Heart left ventricle (tissue), 13 donors: ENCODE measurements at regions not wholly inside any gene's neighbourhood (a gene's known extent, or its start where the extent isn't known, plus 50 kb on each side); places are given as distances from the start of the nearest gene placed in this dataset.

ENCODE experiments used
- POLR2A ChIP-seq, 2 donors: fragments of 450-650 bp; IDR thresholded peaks; one replicate each; pipeline ENCODE4 v1.6.1; 2017; ENCODE audit warnings: antibody characterized with exemption in 2 of 2, mild to moderate bottlenecking in 2 of 2, moderate library complexity in 2 of 2
- TF ChIP-seq, protein P1 (sequence below), 12 donors: fragments of 200-600 bp; sonication (generic) in 4 of 12; IDR thresholded peaks; one replicate each; pipeline versions ENCODE4 v1.5.0 to v1.8.0; 2018 to 2022; ENCODE audit warnings: antibody characterized with exemption in 12 of 12, mild to moderate bottlenecking in 5 of 12
- donor health status: ischemic (EF 13 %, LVEDD 7.1; RV severe dilation, severe dysfunction).
- donor health status: DM: no; HTN: yes; CAD: no.
- donor health status: DM: no; HTN: no; CAD: no.
- donor health status: ischemic (EF 25% LVEDD 6.9; RV normal size, moderate dysfunction).
- donor health status: ischemic (EF 25% LVEDD 5.7; RV mildly dilated, moderate dysfunction).
- donor health status: ischemic (EF 35%, LVEDD 5.7; RV mildly dilated, moderate dysfunction).
- donor health status: nonischemic (EF 11% LVEDD 7.7; RV severe dilation, severe dysfunction).
- donor health status: DM: yes; HTN: yes; CAD: no.
- donor health status: PGD.
- donor health status: ischemic (EF 29% LVEDD 5.4; RV normal size, mild dysfunction).
- donor health status: nonischemic (EF 23%, LVEDD 6.1; RV moderate dilation, normal function).

DNA sequence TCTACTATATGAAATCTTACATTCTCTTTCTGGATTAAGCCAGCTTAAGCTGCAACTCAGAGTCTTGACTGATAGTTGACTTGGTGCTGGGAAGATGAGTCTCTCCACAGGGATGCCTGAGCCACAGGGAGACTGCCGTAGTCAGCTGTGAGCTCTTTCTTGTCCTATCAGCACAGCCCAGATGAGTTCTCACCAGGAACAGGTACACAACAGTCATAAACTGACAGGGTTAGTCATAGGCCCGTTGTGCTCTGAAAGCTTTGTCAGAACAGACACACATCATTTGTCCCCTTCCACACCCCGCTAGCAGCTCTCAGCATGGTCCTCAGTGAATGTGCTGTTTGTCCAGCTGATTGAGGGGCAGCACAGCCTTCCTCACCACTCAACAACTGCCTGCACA is 221.6 kb downstream of the RPS24 start:
- TF ChIP-seq POLR2A (IDR thresholded peaks at IDR 0.05), result no peak
- TF ChIP-seq, protein P1, sequence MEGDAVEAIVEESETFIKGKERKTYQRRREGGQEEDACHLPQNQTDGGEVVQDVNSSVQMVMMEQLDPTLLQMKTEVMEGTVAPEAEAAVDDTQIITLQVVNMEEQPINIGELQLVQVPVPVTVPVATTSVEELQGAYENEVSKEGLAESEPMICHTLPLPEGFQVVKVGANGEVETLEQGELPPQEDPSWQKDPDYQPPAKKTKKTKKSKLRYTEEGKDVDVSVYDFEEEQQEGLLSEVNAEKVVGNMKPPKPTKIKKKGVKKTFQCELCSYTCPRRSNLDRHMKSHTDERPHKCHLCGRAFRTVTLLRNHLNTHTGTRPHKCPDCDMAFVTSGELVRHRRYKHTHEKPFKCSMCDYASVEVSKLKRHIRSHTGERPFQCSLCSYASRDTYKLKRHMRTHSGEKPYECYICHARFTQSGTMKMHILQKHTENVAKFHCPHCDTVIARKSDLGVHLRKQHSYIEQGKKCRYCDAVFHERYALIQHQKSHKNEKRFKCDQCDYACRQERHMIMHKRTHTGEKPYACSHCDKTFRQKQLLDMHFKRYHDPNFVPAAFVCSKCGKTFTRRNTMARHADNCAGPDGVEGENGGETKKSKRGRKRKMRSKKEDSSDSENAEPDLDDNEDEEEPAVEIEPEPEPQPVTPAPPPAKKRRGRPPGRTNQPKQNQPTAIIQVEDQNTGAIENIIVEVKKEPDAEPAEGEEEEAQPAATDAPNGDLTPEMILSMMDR (IDR thresholded peaks at IDR 0.05), result no peak
